Right atrium auricular region (tissue), 2 donors: ENCODE measurements at regions not wholly inside any gene's neighbourhood (a gene's known extent, or its start where the extent isn't known, plus 50 kb on each side); places are given as distances from the start of the nearest gene placed in this dataset.

ENCODE experiments used
- DNase-seq: peaks from one replicate; pipeline ENCODE4 v3.0.0-alpha.2; 2019; ENCODE audit warnings: low spot score
- H3K27ac ChIP-seq, 2 donors: fragments of 200-600 bp; sonication (generic); 1 replicate in 1 of 2; 2 replicates in 1 of 2; pipeline ENCODE4 v1.5.1; 2016 to 2019
- H3K27me3 ChIP-seq, 2 donors: fragments of 200-600 bp; sonication (generic); one replicate each; pipeline versions ENCODE4 v1.5.1 to v1.6.0; 2017 to 2019
- H3K36me3 ChIP-seq: fragments of 200-600 bp; sonication (generic); one replicate; pipeline ENCODE4 v1.5.1; 2016
- H3K4me1 ChIP-seq, 2 donors: fragments of 200-600 bp; sonication (generic); one replicate each; pipeline versions ENCODE4 v1.5.1 to v1.6.0; 2017 to 2019
- H3K4me3 ChIP-seq, 2 donors: fragments of 200-600 bp; sonication (generic); 1 replicate in 1 of 2; 2 replicates in 1 of 2; pipeline ENCODE4 v1.5.1; 2017 to 2019; ENCODE audit warnings: mild to moderate bottlenecking in 1 of 2, moderate library complexity in 1 of 2
- H3K9me3 ChIP-seq, 2 donors: fragments of 200-600 bp; sonication (generic); one replicate each; pipeline ENCODE4 v1.5.1; 2019
- TF ChIP-seq, protein P1 (sequence below), 2 donors: fragments of 200-600 bp; sonication (generic); IDR thresholded peaks; one replicate each; pipeline ENCODE4 v1.5.1; 2019; ENCODE audit warnings: antibody characterized with exemption in 2 of 2

DNA sequence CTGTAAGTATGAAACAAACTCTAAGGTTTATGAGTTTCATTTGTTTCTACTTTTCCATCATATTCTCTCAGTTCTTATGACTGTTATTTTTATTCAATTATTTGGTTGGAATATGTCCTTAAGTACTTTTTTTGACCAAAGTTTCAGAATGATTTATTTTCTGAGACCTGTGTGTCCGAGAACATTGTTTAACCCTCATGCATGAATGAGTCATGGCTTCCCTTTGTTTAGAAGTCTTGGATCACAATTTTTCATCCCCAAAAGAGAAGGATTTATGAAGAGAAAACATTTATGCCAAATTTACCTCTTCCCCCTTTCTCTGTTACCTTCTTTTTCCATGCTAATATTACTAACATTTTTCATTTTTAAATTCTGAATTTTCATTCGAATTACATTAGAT, 518.0 kb upstream of the NR2F2 start:
- TF ChIP-seq, protein P1, sequence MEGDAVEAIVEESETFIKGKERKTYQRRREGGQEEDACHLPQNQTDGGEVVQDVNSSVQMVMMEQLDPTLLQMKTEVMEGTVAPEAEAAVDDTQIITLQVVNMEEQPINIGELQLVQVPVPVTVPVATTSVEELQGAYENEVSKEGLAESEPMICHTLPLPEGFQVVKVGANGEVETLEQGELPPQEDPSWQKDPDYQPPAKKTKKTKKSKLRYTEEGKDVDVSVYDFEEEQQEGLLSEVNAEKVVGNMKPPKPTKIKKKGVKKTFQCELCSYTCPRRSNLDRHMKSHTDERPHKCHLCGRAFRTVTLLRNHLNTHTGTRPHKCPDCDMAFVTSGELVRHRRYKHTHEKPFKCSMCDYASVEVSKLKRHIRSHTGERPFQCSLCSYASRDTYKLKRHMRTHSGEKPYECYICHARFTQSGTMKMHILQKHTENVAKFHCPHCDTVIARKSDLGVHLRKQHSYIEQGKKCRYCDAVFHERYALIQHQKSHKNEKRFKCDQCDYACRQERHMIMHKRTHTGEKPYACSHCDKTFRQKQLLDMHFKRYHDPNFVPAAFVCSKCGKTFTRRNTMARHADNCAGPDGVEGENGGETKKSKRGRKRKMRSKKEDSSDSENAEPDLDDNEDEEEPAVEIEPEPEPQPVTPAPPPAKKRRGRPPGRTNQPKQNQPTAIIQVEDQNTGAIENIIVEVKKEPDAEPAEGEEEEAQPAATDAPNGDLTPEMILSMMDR (IDR thresholded peaks at IDR 0.05), result no peak
- Histone ChIP-seq H3K4me1 (no peaks in the 10 kb centered on the region), H3K27ac (no peak overlapping the region), H3K36me3 (no peaks in the 10 kb centered on the region), H3K27me3 (no peaks in the 10 kb centered on the region), H3K4me3 (no peak overlapping the region), H3K9me3 (no peaks in the 10 kb centered on the region)
- no peak for DNase-seq

DNA sequence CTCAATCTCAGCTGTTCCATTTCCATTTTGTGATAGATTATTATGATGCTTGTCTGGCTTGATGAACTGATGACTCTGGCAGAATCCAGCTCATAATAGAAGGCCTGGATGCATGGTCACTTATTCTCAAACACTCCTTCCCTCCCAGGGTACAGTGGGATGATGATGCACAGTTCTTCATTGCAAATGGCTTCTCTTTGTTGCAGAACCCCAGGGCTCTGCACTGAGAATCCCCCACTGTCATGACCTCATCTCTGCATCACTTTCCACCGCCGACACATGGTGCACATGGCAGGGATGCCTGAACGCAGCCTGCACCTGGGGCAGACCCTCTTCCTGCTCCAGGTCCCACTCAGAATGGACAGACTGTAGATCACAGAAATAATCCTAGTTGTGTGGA, 515.6 kb upstream of the NR2F2 start:
- Histone ChIP-seq H3K4me1 (no peaks in the 10 kb centered on the region), H3K27ac (no peak overlapping the region), H3K27me3 (no peaks in the 10 kb centered on the region), H3K9me3 (no peaks in the 10 kb centered on the region), H3K4me3 (no peak overlapping the region), H3K36me3 (no peaks in the 10 kb centered on the region)
- no peak for DNase-seq
- TF ChIP-seq, protein P1 (IDR thresholded peaks at IDR 0.05), result no peak

DNA sequence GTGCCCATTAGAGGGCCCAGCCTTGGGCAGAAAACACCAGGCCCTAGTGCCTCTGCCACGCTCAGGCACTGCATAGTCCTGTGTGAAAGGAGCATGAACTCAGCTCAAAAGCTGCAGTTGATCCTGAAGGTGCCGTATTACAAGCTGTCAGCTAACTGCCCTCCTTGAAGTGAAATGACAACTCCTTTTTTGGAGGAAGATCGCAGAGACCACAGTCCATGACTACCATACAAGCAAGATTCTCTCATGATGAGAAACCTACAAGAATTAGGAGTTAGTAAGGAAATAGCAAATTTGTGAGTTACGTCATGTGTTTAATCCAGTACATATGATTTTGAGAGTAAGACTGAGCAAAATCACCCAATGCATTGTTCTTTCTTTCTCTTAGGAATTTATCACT, 513.9 kb upstream of the NR2F2 start:
- Histone ChIP-seq H3K9me3 (no peaks in the 10 kb centered on the region), H3K4me1 (no peaks in the 10 kb centered on the region), H3K4me3 (no peak overlapping the region), H3K27ac (no peak overlapping the region), H3K27me3 (no peaks in the 10 kb centered on the region), H3K36me3 (no peaks in the 10 kb centered on the region)
- TF ChIP-seq, protein P1 (IDR thresholded peaks at IDR 0.05), result no peak
- DNase-seq, result no peak

DNA sequence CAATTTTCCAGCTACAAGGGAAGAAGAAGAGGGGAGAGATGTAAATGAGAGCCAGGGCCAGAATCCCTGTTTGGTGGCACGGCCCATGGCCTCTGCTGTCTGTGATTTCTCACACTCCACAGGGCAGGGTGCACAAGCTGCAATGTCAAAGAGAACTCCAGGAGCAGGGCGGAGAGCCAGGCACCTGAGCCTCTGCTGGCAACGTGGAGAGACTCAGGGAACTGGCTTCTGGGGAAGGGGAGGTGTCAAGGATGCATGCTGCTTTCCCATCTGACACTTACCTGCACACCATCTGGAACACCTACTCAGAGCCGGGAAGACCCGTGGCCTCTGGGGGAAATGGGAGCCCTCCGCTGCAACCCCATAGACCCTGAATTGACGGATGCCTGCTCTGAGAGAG, 507.5 kb upstream of the NR2F2 start:
- Histone ChIP-seq H3K27ac (no peak overlapping the region), H3K36me3 (no peaks in the 10 kb centered on the region), H3K4me1 (no peaks in the 10 kb centered on the region), H3K27me3 (no peaks in the 10 kb centered on the region), H3K4me3 (no peak overlapping the region), H3K9me3 (no peaks in the 10 kb centered on the region)
- DNase-seq, result no peak
- TF ChIP-seq, protein P1 (IDR thresholded peaks at IDR 0.05), result no peak

DNA sequence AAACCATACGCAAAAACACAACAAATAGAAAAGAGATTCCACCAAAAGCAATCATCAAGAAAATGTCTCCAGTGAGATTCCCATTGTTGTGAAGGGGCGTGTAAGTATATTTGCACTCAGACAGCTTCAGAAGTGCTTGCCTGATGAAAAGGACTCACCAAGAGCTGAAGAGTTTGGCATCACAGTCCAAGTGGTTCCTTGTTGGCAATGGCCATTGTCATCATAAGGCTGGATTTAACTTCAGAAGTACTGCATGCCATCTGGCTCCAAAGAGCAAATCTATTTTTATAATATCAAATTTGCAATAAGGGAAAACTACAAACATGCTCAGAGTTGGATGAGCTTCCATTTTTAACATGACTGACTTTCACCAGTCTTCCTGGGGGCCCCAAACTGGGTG, 505.3 kb upstream of the NR2F2 start:
- no peaks in the 10 kb centered on the region for H3K36me3 ChIP-seq
- no peak overlapping the region for H3K4me3 ChIP-seq
- no peaks in the 10 kb centered on the region for H3K9me3 ChIP-seq
- H3K4me1 ChIP-seq, result no peaks in the 10 kb centered on the region
- H3K27me3 ChIP-seq, result no peaks in the 10 kb centered on the region
- DNase-seq, result no peak
- peak overlapping the region in 1 of 2 donors; percentile 45 for H3K27ac ChIP-seq
- TF ChIP-seq, protein P1 (IDR thresholded peaks at IDR 0.05), result no peak

DNA sequence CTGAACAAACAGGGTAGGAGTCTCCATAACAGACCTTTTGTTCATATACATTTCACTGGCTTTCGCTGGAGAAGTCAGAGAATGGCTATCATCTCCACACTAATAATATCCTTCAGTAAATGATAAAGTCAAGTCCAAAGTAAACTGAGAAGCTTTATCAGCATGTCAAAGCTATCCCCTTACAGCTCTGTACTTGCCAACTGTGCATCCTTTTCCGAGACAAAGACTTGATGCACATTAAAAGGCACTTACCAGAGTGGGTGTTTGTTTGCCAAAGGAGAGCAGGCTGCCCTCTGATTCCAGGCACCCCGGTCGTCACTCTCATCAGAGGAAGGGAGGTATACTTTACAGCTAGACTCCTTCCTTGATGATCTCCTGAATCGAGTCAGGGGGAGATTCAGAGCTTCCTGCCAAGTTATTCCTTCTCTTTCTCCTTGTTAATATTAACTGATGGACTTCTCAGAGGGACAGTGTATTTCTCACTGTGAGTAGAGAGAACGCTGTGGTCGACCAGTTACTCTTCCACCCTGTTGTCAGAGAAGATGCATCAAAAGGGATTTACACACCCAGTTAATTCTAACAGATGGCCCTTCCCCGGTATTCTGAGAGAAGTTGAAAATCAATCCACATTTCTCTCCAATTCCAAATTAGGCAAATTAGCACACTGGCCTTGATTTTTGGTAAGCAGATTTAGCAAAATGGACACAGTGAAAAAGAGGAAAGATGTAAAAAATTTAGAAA, 504.7 kb upstream of the NR2F2 start:
- Histone ChIP-seq H3K27me3 (no peaks in the 10 kb centered on the region), H3K4me3 (no peak overlapping the region), H3K4me1 (no peaks in the 10 kb centered on the region), H3K9me3 (no peaks in the 10 kb centered on the region), H3K36me3 (no peaks in the 10 kb centered on the region), H3K27ac (peak overlapping the region in 1 of 2 donors; percentile 45)
- no peak for DNase-seq
- TF ChIP-seq, protein P1 (IDR thresholded peaks at IDR 0.05), result no peak
